ENCODE measurements at regions not wholly inside any gene's neighbourhood (a gene's known extent, or its start where the extent isn't known, plus 50 kb on each side); places are given as distances from the start of the nearest gene placed in this dataset.

GRCh38 chr11:45337583-45338360 is 51.6 kb upstream of the SYT13 start:
- H3K4me3 ChIP-seq (ENCODE audit: low read depth, low read length): no peak overlapping the region
- TF ChIP-seq CTCF (IDR thresholded peaks at IDR 0.05; ENCODE audit: control insufficient read depth, extremely low read depth, insufficient read depth): no peak
- DNase-seq (ENCODE audit: low read depth): no peak

DNA sequence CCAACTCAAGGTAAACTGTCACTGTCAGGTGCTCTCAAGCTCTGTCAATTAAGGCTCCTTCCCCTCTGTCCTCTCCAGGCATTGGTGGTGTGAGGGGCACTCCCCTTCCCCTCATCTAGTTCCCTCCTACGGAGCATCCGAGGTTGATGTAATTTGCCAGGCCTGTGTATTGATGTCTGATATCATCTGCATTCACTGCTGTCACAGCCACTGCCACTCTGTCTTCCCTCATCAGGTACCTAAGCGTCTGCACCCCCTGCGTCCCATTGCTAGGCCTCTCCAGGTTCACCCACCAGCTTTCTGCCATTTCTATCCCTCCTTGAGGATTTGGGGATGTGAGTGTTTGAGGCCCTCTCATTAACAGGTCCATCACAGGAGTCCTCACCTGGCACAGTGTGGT is 50.0 kb upstream of the SYT13 start:
- no peak overlapping the region for H3K4me3 ChIP-seq (ENCODE audit: low read depth, low read length)
- DNase-seq (ENCODE audit: low read depth): no peak
- TF ChIP-seq CTCF (IDR thresholded peaks at IDR 0.05; ENCODE audit: control insufficient read depth, extremely low read depth, insufficient read depth): no peak

Measured in LNCaP clone FGC (cell line).